ENCODE measurements at regions not wholly inside any gene's neighbourhood (a gene's known extent, or its start where the extent isn't known, plus 50 kb on each side); places are given as distances from the start of the nearest gene placed in this dataset.

- no peak for FAIRE-seq
- TF ChIP-seq CTCF (IDR thresholded peaks at IDR 0.05; ENCODE audit: insufficient read depth, missing control alignments): no peak
- DNase-seq (ENCODE audit: insufficient read length, low spot score): no peak
Measured at GRCh38 chr18:44588508-44588907, 92.2 kb upstream of the SETBP1 start.

- TF ChIP-seq CTCF (IDR thresholded peaks at IDR 0.05; ENCODE audit: insufficient read depth, missing control alignments): no peak
- FAIRE-seq (no peak), DNase-seq (ENCODE audit: insufficient read length, low spot score) (no peak)
Measured at GRCh38 chr18:44589693-44590355, 90.9 kb upstream of the SETBP1 start.

- TF ChIP-seq CTCF (IDR thresholded peaks at IDR 0.05; ENCODE audit: insufficient read depth, missing control alignments): no peak
- no peak for DNase-seq (ENCODE audit: insufficient read length, low spot score)
- no peak for FAIRE-seq
Measured at GRCh38 chr18:44590956-44591670, 89.6 kb upstream of the SETBP1 start.

GRCh38 chr18:44592639-44593038 is 88.0 kb upstream of the SETBP1 start:
- FAIRE-seq (no peak), DNase-seq (ENCODE audit: insufficient read length, low spot score) (no peak)
- no peak for TF ChIP-seq CTCF (IDR thresholded peaks at IDR 0.05; ENCODE audit: insufficient read depth, missing control alignments)

- TF ChIP-seq CTCF (IDR thresholded peaks at IDR 0.05; ENCODE audit: insufficient read depth, missing control alignments): no peak
Measured at GRCh38 chr18:44594799-44595467, 85.8 kb upstream of the SETBP1 start.

DNA sequence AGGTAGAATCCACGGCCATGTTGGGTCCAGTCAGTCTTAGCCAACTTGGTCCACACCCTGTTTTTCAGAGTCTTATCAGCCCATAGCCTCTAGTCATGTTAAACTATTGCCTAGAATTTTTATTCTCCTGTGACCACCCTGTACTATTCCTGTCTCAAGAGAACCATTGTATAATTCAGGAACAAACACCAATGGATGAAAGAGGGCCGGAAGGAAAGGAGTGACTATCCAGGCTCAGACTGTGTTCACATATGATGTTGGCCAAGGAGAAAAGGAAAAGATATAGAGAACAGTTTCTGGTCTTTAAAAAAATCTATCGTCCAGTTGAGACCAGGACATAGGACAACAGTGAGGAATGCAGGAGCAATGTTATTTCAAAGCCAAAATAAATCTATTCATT is 82.9 kb upstream of the SETBP1 start:
- DNase-seq (ENCODE audit: insufficient read length, low spot score) (no peak), FAIRE-seq (no peak)
- no peak for TF ChIP-seq CTCF (IDR thresholded peaks at IDR 0.05; ENCODE audit: insufficient read depth, missing control alignments)

More at GRCh38 chr18:44594799-44595467, 85.8 kb upstream of the SETBP1 start:
- no peak for DNase-seq (ENCODE audit: insufficient read length, low spot score)
- no peak for FAIRE-seq

All from D721Med (cell line).